ENCODE measurements at regions not wholly inside any gene's neighbourhood (a gene's known extent, or its start where the extent isn't known, plus 50 kb on each side); places are given as distances from the start of the nearest gene placed in this dataset.

DNA sequence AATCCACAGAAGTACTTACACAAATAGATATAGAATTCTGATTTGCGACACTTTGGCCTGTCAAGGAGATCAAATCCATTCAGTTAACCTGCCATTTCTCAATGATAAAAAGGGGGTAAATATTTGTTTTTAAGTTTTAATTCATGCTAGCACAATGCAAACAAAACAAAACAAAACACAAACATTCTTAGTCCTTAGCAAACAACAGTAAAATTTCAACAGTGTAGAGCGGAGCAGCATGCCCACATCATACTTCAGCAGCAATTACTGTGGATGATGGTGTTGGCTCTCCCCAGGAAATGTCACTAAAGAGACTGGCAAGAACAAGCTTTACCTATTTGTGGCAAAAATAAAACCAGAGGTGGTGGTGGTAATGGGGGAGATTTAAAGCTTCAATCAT is 625.2 kb upstream of the PCDH20 start:
- no peak overlapping the region for H3K4me2 ChIP-seq (ENCODE audit: low read depth, low read length)
- DNase-seq (ENCODE audit: low spot score) = no peak
- H3K79me2 ChIP-seq (ENCODE audit: insufficient read depth, low read length) = no peaks in the 10 kb centered on the region
- H3K36me3 ChIP-seq (replicated peaks in 1 of 2; ENCODE audit: control insufficient read depth in 1 of 2, insufficient read depth in 2 of 2, low read length in 2 of 2) = no peaks in the 10 kb centered on the region
- no peak for TF ChIP-seq ZNF691 (CRISPR knock-in tag; IDR thresholded peaks at IDR 0.05; ENCODE audit: borderline replicate concordance, low read depth)
- TF ChIP-seq KDM5B (CRISPR knock-in tag; IDR thresholded peaks at IDR 0.05; ENCODE audit: borderline replicate concordance) = no peak
- TF ChIP-seq GMEB2 (CRISPR knock-in tag; IDR thresholded peaks at IDR 0.05; ENCODE audit: low read depth) = no peak
- TF ChIP-seq FOXA1 (IDR thresholded peaks at IDR 0.05) = no peak
- no peak for TF ChIP-seq FOXA1 (CRISPR knock-in tag; IDR thresholded peaks at IDR 0.05)
- TF ChIP-seq, protein P1, sequence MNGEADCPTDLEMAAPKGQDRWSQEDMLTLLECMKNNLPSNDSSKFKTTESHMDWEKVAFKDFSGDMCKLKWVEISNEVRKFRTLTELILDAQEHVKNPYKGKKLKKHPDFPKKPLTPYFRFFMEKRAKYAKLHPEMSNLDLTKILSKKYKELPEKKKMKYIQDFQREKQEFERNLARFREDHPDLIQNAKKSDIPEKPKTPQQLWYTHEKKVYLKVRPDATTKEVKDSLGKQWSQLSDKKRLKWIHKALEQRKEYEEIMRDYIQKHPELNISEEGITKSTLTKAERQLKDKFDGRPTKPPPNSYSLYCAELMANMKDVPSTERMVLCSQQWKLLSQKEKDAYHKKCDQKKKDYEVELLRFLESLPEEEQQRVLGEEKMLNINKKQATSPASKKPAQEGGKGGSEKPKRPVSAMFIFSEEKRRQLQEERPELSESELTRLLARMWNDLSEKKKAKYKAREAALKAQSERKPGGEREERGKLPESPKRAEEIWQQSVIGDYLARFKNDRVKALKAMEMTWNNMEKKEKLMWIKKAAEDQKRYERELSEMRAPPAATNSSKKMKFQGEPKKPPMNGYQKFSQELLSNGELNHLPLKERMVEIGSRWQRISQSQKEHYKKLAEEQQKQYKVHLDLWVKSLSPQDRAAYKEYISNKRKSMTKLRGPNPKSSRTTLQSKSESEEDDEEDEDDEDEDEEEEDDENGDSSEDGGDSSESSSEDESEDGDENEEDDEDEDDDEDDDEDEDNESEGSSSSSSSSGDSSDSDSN (CRISPR knock-in tag; IDR thresholded peaks at IDR 0.05) = no peak
- TF ChIP-seq ESRRA (CRISPR knock-in tag; IDR thresholded peaks at IDR 0.05; ENCODE audit: low read depth) = no peak
- no peak for TF ChIP-seq HDAC1 (CRISPR knock-in tag; IDR thresholded peaks at IDR 0.05)
- TF ChIP-seq ZNF546 (CRISPR knock-in tag; conservative IDR thresholded peaks at IDR 0.05) = no peak
- TF ChIP-seq SP2 (CRISPR knock-in tag; IDR thresholded peaks at IDR 0.05) = no peak
- no peak for TF ChIP-seq TEAD2 (CRISPR knock-in tag; IDR thresholded peaks at IDR 0.05)
- TF ChIP-seq EED (CRISPR knock-in tag; IDR thresholded peaks at IDR 0.05) = no peak
- no peak for TF ChIP-seq GPN1 (CRISPR knock-in tag; IDR thresholded peaks at IDR 0.05; ENCODE audit: borderline replicate concordance)
- TF ChIP-seq MED8 (CRISPR knock-in tag; IDR thresholded peaks at IDR 0.05; ENCODE audit: insufficient replicate concordance) = no peak
- no peak for TF ChIP-seq ZNF678 (CRISPR knock-in tag; IDR thresholded peaks at IDR 0.05)
- TF ChIP-seq ZNF24 (IDR thresholded peaks at IDR 0.05) = no peak
- no peak for TF ChIP-seq HNRNPH1 (optimal IDR thresholded peaks at IDR 0.05; ENCODE audit: low read depth, low read length)
- no peak for TF ChIP-seq ZBTB39 (CRISPR knock-in tag; IDR thresholded peaks at IDR 0.05)
- no peaks in the 10 kb centered on the region for H4K20me1 ChIP-seq (ENCODE audit: insufficient read depth, low read length)
- no peak overlapping the region for H3K4me3 ChIP-seq (replicated peaks in 1 of 3; ENCODE audit: insufficient read depth in 1 of 3, low read depth in 2 of 3, low read length in 3 of 3)
- no peak overlapping the region for H3K9ac ChIP-seq (ENCODE audit: insufficient read depth, low read depth, low read length)
- 6% methylated on average over 2 of the region's 2 CpGs for WGBS (ENCODE audit: low lambda C conversion rate)
- H3K27ac ChIP-seq (ENCODE audit: extremely low read length, insufficient read depth, low read length) = no peak overlapping the region
- ATAC-seq = no peak
- H3K27me3 ChIP-seq (ENCODE audit: control insufficient read depth in 1 of 2, insufficient read depth in 2 of 2, low read length in 2 of 2) = no peaks in the 10 kb centered on the region
- BruUV-seq (replicated peaks) = no TSS peak
- no peaks in the 10 kb centered on the region for H3K4me1 ChIP-seq (ENCODE audit: insufficient read depth, low read length)
- ChIA-PET POLR2A (no interaction called here), CTCF (ENCODE audit: low intra/inter-chr PET ratio, low total read pairs) (no interaction called here)
- in situ Hi-C loops (cut with HindIII; ENCODE audit: extremely low pct_ligation_motif_present, low pct_unique_long_range_greater_than_20kb) = no loop called here
- intact Hi-C loops (cut with micrococcal nuclease; ENCODE audit: unreplicated experiment) = no loop called here
- H2AFZ ChIP-seq (ENCODE audit: low read length) = no peak overlapping the region
- FAIRE-seq = no peak
- no peaks in the 10 kb centered on the region for H3K9me3 ChIP-seq (ENCODE audit: low read length)
